WERI-Rb-1 (cell line): ENCODE measurements at regions not wholly inside any gene's neighbourhood (a gene's known extent, or its start where the extent isn't known, plus 50 kb on each side); places are given as distances from the start of the nearest gene placed in this dataset.

Experiments used
- DNase-seq: peaks from one replicate; pipeline ENCODE4 v3.0.0-alpha.2; 2020
- H3K27ac ChIP-seq: fragments of 250-450 bp; sonication (Bioruptor Pico); 2 replicates; pipeline ENCODE4 v1.5.1; 2020; ENCODE audit warnings: mild to moderate bottlenecking, moderate library complexity
- H3K27me3 ChIP-seq: fragments of 250-450 bp; sonication (Bioruptor Pico); 2 replicates; pipeline ENCODE4 v1.5.1; 2021; ENCODE audit warnings: mild to moderate bottlenecking, low read depth, moderate library complexity; ENCODE audit not compliant: insufficient read depth, severe bottlenecking
- H3K36me3 ChIP-seq: fragments of 250-450 bp; sonication (Bioruptor Pico); 2 replicates; pipeline ENCODE4 v1.5.1; 2020; ENCODE audit warnings: mild to moderate bottlenecking, moderate library complexity
- H3K4me3 ChIP-seq: 2 replicates; pipeline ENCODE4 v1.5.1; 2011; ENCODE audit warnings: low read depth, mild to moderate bottlenecking, control low read depth, low read length
- H3K9me3 ChIP-seq: fragments of 250-450 bp; sonication (Bioruptor Pico); 2 replicates; pipeline ENCODE4 v1.5.1; 2021; ENCODE audit warnings: mild to moderate bottlenecking, moderate library complexity; ENCODE audit not compliant: severe bottlenecking
- TF ChIP-seq, protein P1 (sequence below): IDR thresholded peaks from 2 replicates; pipeline ENCODE4 v1.5.1; 2011; ENCODE audit warnings: low read depth, mild to moderate bottlenecking, control low read depth, inconsistent platforms, low read length

DNA sequence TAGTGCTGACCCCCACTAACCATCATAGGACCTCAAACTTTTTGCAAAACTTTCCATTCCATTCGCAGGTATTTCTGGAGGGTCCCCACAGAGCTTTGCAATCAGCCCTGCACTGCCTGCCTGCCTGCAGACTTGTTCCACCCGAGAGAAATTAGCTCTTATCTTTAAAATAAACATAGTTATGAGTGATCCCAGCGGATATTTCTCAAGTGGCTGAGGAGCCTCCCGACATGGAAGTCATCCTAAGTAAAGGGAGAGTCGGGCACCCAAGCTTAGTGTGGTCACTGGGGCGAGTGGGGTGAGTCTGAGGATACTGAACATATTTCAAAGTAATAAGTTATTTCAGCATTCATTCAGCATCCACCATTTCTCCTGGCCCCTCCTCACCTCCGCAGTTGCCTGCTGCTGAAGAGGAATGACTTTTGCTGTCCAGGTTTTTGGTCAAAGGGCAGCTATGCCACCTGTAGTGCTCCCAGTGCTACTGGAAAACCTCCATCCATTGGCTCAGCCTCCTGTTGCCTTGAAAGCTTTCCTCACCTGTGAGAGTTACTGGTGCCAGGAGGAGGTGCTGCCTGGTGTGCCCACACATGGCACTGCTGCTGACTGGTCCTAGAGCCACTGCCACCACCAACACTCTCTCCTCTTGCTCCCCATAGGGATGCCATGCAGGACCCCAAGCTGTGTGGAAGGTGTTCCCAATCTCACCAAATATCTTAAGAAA is 89.7 kb upstream of the PCSK1 start:
- DNase-seq = no peak
- no peaks in the 10 kb centered on the region for H3K27me3 ChIP-seq
- no peaks in the 10 kb centered on the region for H3K36me3 ChIP-seq
- TF ChIP-seq, protein P1, sequence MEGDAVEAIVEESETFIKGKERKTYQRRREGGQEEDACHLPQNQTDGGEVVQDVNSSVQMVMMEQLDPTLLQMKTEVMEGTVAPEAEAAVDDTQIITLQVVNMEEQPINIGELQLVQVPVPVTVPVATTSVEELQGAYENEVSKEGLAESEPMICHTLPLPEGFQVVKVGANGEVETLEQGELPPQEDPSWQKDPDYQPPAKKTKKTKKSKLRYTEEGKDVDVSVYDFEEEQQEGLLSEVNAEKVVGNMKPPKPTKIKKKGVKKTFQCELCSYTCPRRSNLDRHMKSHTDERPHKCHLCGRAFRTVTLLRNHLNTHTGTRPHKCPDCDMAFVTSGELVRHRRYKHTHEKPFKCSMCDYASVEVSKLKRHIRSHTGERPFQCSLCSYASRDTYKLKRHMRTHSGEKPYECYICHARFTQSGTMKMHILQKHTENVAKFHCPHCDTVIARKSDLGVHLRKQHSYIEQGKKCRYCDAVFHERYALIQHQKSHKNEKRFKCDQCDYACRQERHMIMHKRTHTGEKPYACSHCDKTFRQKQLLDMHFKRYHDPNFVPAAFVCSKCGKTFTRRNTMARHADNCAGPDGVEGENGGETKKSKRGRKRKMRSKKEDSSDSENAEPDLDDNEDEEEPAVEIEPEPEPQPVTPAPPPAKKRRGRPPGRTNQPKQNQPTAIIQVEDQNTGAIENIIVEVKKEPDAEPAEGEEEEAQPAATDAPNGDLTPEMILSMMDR = no peak
- no peak overlapping the region for H3K4me3 ChIP-seq
- no peaks in the 10 kb centered on the region for H3K9me3 ChIP-seq
- H3K27ac ChIP-seq = no peak overlapping the region

DNA sequence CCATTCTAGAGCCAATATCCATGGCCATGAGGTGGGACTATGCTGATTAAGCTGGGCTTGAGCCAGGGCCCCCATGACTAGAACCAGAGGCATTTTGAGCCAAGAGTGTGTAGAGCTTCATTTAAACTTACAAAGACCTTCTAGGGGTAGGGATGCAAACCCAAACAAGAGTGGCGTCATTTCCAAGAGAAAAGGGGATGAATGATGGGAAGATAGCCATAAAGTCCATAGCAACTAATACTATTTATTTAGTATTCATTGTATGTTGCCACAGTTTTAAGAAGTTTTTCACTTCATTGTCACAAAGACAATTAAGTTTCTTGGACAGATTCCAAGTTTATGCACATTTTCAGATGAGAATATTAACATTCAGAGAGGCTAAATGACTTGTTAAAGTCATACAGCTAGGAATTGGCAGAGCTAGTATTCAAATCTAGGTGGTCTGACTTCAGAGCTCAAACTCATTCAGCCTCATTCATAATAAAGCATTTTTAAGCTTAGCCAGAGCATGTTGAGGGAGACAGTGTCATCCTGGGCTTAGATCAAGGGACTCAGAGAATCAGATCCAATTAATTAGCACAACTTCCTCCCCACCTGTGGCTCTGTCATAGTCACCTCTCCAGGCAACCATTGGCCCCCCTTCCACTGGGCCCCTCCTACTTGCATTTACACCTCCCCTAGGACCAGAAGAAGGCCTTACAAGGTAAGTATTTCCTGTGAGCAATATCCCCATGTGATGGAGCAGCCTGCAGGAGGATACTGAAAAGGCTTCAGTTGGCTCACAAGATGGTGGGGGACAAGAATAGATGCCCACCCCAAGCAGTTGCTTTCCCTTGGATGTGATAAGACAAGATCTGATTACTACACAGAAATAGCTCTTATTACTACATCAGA is 95.0 kb upstream of the PCSK1 start:
- no peak overlapping the region for H3K27ac ChIP-seq
- H3K4me3 ChIP-seq = no peak overlapping the region
- DNase-seq = no peak
- H3K36me3 ChIP-seq = no peaks in the 10 kb centered on the region
- no peaks in the 10 kb centered on the region for H3K9me3 ChIP-seq
- TF ChIP-seq, protein P1 = no peak
- no peaks in the 10 kb centered on the region for H3K27me3 ChIP-seq

DNA sequence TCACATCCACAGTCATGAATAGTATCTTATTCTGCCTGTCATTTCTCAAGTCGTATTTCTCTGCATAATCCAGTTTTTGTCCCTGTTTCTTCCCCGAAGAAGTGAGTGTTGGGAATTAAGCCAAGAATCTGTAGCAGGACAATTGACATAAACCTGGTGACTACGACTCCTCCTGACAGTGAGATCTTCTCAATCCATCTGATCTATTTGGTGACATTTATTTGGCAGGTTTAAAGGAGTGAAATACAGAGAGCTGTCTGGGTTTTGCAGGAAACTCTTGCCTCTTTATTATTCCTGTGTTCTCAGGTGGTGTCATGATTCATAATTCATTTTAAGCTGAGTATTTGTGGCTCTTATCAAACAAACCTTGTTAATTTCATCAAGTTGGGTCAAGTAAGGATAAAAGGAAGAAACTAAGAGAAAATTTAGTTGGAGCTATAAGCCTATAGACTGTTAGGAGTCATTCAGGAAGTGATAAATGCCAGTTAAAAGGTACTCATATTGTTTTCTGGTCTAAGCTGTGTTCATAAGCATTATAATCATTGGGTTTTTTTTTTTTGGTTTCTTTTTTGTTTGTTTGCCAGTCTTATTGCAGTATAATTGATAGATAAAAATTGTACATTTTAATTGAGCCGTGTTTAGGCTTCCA is 95.9 kb upstream of the PCSK1 start:
- DNase-seq = no peak
- Histone ChIP-seq H3K27me3 (no peaks in the 10 kb centered on the region), H3K9me3 (no peaks in the 10 kb centered on the region), H3K27ac (no peak overlapping the region), H3K4me3 (no peak overlapping the region), H3K36me3 (no peaks in the 10 kb centered on the region)
- TF ChIP-seq, protein P1 = no peak

DNA sequence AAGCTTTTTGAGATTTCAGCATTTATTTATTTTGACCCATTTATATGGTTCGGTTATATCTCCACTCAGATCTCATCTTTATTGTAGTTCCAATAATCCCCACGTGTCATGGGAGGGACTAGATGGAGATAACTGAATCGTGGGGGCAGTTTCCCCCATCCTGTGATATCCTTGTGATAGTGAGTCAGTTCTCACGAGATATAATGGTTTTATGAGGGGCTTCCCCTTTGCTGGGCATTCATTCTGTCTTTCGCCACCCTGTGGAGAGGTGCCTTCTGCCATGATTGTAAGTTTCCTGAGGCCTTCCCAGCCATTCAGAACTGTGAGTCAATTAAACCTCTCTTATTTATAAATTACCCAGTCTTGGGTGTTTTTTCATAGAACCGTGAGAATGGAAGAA is 96.5 kb upstream of the PCSK1 start:
- DNase-seq = no peak
- no peaks in the 10 kb centered on the region for H3K27me3 ChIP-seq
- no peak overlapping the region for H3K27ac ChIP-seq
- H3K36me3 ChIP-seq = no peaks in the 10 kb centered on the region
- TF ChIP-seq, protein P1 = no peak
- no peak overlapping the region for H3K4me3 ChIP-seq
- no peaks in the 10 kb centered on the region for H3K9me3 ChIP-seq

DNA sequence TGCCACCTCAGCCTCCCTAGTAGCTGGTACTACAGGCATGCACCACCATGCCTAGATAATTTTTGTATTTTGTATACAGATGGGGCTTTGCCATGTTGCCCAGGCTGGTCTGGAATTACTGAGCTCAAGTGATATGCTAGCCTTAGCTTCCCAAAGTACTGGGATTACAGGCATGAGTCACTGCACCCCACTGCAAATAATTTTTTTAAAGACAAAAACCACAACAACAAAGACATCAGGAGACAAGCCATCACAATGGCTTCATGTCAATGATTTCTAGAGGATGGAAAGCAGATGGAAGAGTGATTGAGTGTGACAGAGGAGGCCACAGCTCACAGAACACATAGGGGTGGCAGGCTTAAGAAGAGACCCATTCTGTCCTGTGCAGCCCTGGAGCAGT is 97.9 kb upstream of the PCSK1 start:
- Histone ChIP-seq H3K36me3 (no peaks in the 10 kb centered on the region), H3K27me3 (no peaks in the 10 kb centered on the region), H3K27ac (no peak overlapping the region), H3K9me3 (no peaks in the 10 kb centered on the region), H3K4me3 (no peak overlapping the region)
- no peak for DNase-seq
- TF ChIP-seq, protein P1 = no peak
